ENCODE measurements at regions not wholly inside any gene's neighbourhood (a gene's known extent, or its start where the extent isn't known, plus 50 kb on each side); places are given as distances from the start of the nearest gene placed in this dataset.

DNA sequence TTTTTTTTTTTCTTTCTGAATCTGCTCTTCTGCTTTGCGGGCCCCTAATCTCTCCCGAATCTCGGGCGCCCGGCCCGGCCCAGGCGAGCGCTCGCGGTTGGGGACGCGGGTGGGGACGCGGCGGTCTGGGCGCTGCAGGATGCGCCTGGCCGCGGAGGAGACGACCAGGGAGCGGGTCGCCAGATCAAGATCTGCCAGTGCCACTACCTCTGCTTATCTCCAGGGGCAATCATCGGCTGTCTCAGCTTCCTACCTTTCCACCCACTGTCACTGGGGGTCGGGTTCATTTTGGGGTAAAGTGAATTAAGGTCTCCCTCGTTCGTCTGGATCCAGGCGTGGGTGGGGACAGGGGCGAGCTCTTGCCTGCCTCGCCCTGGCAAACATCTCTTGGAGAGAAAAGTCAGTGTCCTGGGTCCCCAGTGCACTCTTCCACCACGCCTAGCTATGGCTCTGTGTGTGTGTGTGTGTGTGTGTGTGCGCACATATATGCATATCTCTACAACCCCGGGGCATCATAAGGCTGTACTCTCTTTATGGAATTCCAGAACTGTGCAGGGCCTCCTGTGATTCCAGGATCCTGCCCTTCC, 422.3 kb downstream of the VRK1 start:
- intact Hi-C loops (cut with micrococcal nuclease): no loop called here
- DNase-seq (no peak), ATAC-seq (ENCODE audit: low read depth) (no peak)
- dilution Hi-C loops (cut with HindIII; ENCODE audit: low sequenced_read_pairs, unreplicated experiment): no loop called here
- no peak overlapping the region for H3K27ac ChIP-seq (ENCODE audit: insufficient read depth, low read length)
- POLR2A ChIA-PET (ENCODE audit: unreplicated experiment): no interaction called here
- no peak overlapping the region for H2AFZ ChIP-seq (replicated peaks; ENCODE audit: low read length, poor library complexity)
- H4K20me1 ChIP-seq (ENCODE audit: insufficient read depth, low read length): no peaks in the 10 kb centered on the region
- H2BK120ac ChIP-seq (ENCODE audit: low read depth, low read length): no peak overlapping the region
- no TSS peak for BruUV-seq (replicated peaks)
- H3K14ac ChIP-seq (replicated peaks; ENCODE audit: low read depth, low read length): no peak overlapping the region
- no peak overlapping the region for H2AK5ac ChIP-seq (ENCODE audit: low read depth, low read length)
- no CpG with 5 or more reads among the region's 32 CpGs for WGBS, 2 experiments (ENCODE audit: extremely low coverage in 2 of 2, insufficient read length in 1 of 2)
- no peak overlapping the region for H2BK5ac ChIP-seq (ENCODE audit: low read depth, low read length, poor library complexity, severe bottlenecking)
- H3K4me2 ChIP-seq (ENCODE audit: low read depth, low read length): no peak overlapping the region
- in situ Hi-C loops (cut with MboI; ENCODE audit: low sequenced_read_pairs): no loop called here
- H4K8ac ChIP-seq (ENCODE audit: low read depth in 2 of 2, low read length in 2 of 2): no peak overlapping the region
- no peak overlapping the region for H2BK15ac ChIP-seq (ENCODE audit: low read depth, low read length)
- H3K4ac ChIP-seq (ENCODE audit: low read depth, low read length): no peak overlapping the region
- H3K23ac ChIP-seq (ENCODE audit: low read depth, low read length): no peak overlapping the region
- no peak overlapping the region for H3K18ac ChIP-seq (ENCODE audit: low read depth, low read length)
- no peak overlapping the region for H3K4me3 ChIP-seq (ENCODE audit: insufficient read depth, low read depth, low read length)
- peaks cover 14% of the 10 kb centered on the region for H3K9me3 ChIP-seq (ENCODE audit: control insufficient read depth, insufficient read depth, low read length)
- H3K56ac ChIP-seq (ENCODE audit: extremely low read depth, insufficient read depth, low read length): no peak overlapping the region
- H4K5ac ChIP-seq (ENCODE audit: low read depth, low read length): no peak overlapping the region
- H3K9me1 ChIP-seq (ENCODE audit: insufficient read depth, low read length): no peaks in the 10 kb centered on the region
- no peaks in the 10 kb centered on the region for H3K4me1 ChIP-seq (ENCODE audit: control insufficient read depth, insufficient read depth, low read length)
- H3K27me3 ChIP-seq (ENCODE audit: control insufficient read depth, insufficient read depth, low read length): no peaks in the 10 kb centered on the region
- no peak overlapping the region for H2BK20ac ChIP-seq (ENCODE audit: low read depth, low read length)
- CTCF ChIA-PET: no interaction called here
- H3K79me1 ChIP-seq (ENCODE audit: low read depth in 1 of 2, low read length in 2 of 2): no peaks in the 10 kb centered on the region
- H3K36me3 ChIP-seq (ENCODE audit: control insufficient read depth, insufficient read depth, low read length): no peaks in the 10 kb centered on the region
- TF ChIP-seq MXI1 (IDR thresholded peaks at IDR 0.05; ENCODE audit: borderline replicate concordance, low read depth, low read length): no peak
- TF ChIP-seq RFX5 (IDR thresholded peaks at IDR 0.05; ENCODE audit: low read depth, low read length): no peak
- TF ChIP-seq MAZ (IDR thresholded peaks at IDR 0.05; ENCODE audit: borderline replicate concordance, low read depth, low read length): no peak
- TF ChIP-seq CHD1 (IDR thresholded peaks at IDR 0.05; ENCODE audit: low read depth, low read length): no peak
- no peak for TF ChIP-seq SMC3 (IDR thresholded peaks at IDR 0.05; ENCODE audit: low read depth, low read length)
- TF ChIP-seq POLR2A (IDR thresholded peaks at IDR 0.05; ENCODE audit: low read depth, low read length): no peak
- no peak for TF ChIP-seq BHLHE40 (IDR thresholded peaks at IDR 0.05; ENCODE audit: low read depth, low read length)
- TF ChIP-seq NFE2L2 (IDR thresholded peaks at IDR 0.05; ENCODE audit: low read depth, low read length): no peak
- no peak for TF ChIP-seq FOS (IDR thresholded peaks at IDR 0.05; ENCODE audit: low read depth, low read length)
- TF ChIP-seq, protein P1, sequence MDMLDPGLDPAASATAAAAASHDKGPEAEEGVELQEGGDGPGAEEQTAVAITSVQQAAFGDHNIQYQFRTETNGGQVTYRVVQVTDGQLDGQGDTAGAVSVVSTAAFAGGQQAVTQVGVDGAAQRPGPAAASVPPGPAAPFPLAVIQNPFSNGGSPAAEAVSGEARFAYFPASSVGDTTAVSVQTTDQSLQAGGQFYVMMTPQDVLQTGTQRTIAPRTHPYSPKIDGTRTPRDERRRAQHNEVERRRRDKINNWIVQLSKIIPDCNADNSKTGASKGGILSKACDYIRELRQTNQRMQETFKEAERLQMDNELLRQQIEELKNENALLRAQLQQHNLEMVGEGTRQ (IDR thresholded peaks at IDR 0.05; ENCODE audit: low read depth, low read length): no peak
- TF ChIP-seq RAD21 (IDR thresholded peaks at IDR 0.05; ENCODE audit: low read length): no peak
- no peak for TF ChIP-seq RCOR1 (IDR thresholded peaks at IDR 0.05; ENCODE audit: insufficient replicate concordance, low read length)
- TF ChIP-seq, protein P2, sequence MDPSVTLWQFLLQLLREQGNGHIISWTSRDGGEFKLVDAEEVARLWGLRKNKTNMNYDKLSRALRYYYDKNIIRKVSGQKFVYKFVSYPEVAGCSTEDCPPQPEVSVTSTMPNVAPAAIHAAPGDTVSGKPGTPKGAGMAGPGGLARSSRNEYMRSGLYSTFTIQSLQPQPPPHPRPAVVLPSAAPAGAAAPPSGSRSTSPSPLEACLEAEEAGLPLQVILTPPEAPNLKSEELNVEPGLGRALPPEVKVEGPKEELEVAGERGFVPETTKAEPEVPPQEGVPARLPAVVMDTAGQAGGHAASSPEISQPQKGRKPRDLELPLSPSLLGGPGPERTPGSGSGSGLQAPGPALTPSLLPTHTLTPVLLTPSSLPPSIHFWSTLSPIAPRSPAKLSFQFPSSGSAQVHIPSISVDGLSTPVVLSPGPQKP (IDR thresholded peaks at IDR 0.05; ENCODE audit: borderline replicate concordance, low read depth, low read length): no peak
- TF ChIP-seq CEBPB (IDR thresholded peaks at IDR 0.05; ENCODE audit: low read depth, low read length): no peak
- TF ChIP-seq, protein P3, sequence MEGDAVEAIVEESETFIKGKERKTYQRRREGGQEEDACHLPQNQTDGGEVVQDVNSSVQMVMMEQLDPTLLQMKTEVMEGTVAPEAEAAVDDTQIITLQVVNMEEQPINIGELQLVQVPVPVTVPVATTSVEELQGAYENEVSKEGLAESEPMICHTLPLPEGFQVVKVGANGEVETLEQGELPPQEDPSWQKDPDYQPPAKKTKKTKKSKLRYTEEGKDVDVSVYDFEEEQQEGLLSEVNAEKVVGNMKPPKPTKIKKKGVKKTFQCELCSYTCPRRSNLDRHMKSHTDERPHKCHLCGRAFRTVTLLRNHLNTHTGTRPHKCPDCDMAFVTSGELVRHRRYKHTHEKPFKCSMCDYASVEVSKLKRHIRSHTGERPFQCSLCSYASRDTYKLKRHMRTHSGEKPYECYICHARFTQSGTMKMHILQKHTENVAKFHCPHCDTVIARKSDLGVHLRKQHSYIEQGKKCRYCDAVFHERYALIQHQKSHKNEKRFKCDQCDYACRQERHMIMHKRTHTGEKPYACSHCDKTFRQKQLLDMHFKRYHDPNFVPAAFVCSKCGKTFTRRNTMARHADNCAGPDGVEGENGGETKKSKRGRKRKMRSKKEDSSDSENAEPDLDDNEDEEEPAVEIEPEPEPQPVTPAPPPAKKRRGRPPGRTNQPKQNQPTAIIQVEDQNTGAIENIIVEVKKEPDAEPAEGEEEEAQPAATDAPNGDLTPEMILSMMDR (conservative IDR thresholded peaks at IDR 0.05; ENCODE audit: low read depth, low read length): no peak
- TF ChIP-seq MAFK (IDR thresholded peaks at IDR 0.05; ENCODE audit: low read depth, low read length): no peak
- no peak overlapping the region for H3K9ac ChIP-seq (ENCODE audit: low read depth, low read length)
- no peak overlapping the region for H2AK9ac ChIP-seq (replicated peaks; ENCODE audit: low read depth, low read length, poor library complexity)
- no peak overlapping the region for H4K91ac ChIP-seq (ENCODE audit: insufficient read depth, low read depth, low read length)

Data from IMR-90 (cell line).